Activated T-helper 2 cell treated with anti-CD3 and anti-CD28 coated beads, Interferon-gamma antibody, Interleukin-2, Interleukin-4, amounts not matched to agents 10 μg/mL and 5 μg/mL and 100 μg/mL, durations not matched to agents 14 hours and 24 hours and 36 hours (primary cell): ENCODE measurements at regions not wholly inside any gene's neighbourhood (a gene's known extent, or its start where the extent isn't known, plus 50 kb on each side); places are given as distances from the start of the nearest gene placed in this dataset.

Experiments used
- DNase-seq: peaks from one replicate; pipeline ENCODE4 v3.0.0; 2021; ENCODE audit warnings: low spot score
- H3K27ac Mint-ChIP-seq: one replicate; pipeline ENCODE4 v1.8.0; 2021; ENCODE audit warnings: mixed read lengths
- H3K27me3 Mint-ChIP-seq: one replicate; pipeline ENCODE4 v1.8.0; 2021; ENCODE audit warnings: low read depth, mixed read lengths
- H3K36me3 Mint-ChIP-seq: one replicate; pipeline ENCODE4 v1.8.0; 2021; ENCODE audit warnings: low read depth, mixed read lengths
- H3K4me1 Mint-ChIP-seq: one replicate; pipeline ENCODE4 v1.8.0; 2021; ENCODE audit warnings: low read depth, mixed read lengths
- H3K4me3 Mint-ChIP-seq: one replicate; pipeline ENCODE4 v1.8.0; 2021; ENCODE audit warnings: low read depth, mild to moderate bottlenecking, moderate library complexity, mixed read lengths
- H3K9me3 Mint-ChIP-seq: one replicate; pipeline ENCODE4 v1.8.0; 2021; ENCODE audit warnings: mixed read lengths
- intact Hi-C: fragments of 100-400 bp; cut with micrococcal nuclease; formaldehyde crosslinking; loops from one replicate; pipeline ENCODE4 v1.15.1; 2023

DNA sequence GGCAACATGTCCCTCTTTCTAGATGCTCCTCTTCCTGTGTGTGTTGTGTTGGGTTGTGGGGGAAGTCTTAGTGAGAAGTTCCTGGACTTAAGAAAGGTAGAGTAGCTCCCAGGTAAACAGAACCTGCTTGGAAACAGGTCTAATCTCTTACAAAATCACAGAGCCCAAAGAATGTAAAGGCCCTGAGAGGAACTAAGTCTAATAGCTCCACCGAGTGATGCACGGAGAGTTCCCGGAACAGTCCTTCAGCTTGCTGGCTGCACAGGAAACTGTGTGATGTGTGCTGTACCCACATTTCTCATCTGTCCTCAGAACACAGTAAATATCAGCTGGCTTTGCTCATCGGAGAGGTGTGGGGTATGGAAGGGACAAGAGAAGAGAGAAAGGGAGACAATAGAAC, 182.6 kb upstream of the LYZL1 start:
- intact Hi-C loops, result no loop called here
- no peak overlapping the region for H3K4me3 Mint-ChIP-seq

DNA sequence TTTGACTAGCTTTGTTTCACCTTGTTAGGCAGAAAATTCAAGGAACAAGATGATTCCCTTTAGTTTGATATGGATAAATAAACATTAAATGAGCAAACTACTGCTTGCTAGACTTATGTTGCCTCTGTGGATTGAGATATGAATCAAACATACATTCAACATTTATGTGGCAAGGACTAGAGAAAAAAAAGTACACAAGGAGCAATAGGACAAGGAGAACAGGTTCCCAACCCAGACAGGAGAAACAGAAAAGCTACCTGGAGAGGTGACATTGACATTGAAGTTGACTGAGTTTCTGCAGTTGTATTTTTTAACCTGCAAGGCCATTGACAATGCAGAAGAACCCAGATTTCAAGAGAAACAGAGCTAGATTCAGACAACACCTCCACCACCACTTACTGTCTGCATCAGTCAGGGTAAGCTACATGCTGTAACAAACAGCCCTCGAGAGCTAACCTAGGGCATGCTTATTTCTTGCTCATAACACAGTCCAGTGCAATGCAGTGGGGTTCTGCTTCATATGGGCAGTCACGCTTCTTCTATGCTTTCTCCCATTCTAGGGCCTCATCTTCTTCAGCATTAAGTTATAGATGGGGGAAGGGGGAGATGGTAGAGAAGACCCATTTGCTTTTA, 180.9 kb upstream of the LYZL1 start:
- Mint-ChIP-seq H3K27me3 (no peaks in the 10 kb centered on the region), H3K9me3 (no peaks in the 10 kb centered on the region), H3K4me3 (no peak overlapping the region)

More for the DNA sequence above, 182.6 kb upstream of the LYZL1 start:
- Mint-ChIP-seq H3K4me1 (no peaks in the 10 kb centered on the region), H3K27me3 (no peaks in the 10 kb centered on the region), H3K9me3 (no peaks in the 10 kb centered on the region), H3K27ac (no peak overlapping the region), H3K36me3 (no peaks in the 10 kb centered on the region)
- no peak for DNase-seq

DNA sequence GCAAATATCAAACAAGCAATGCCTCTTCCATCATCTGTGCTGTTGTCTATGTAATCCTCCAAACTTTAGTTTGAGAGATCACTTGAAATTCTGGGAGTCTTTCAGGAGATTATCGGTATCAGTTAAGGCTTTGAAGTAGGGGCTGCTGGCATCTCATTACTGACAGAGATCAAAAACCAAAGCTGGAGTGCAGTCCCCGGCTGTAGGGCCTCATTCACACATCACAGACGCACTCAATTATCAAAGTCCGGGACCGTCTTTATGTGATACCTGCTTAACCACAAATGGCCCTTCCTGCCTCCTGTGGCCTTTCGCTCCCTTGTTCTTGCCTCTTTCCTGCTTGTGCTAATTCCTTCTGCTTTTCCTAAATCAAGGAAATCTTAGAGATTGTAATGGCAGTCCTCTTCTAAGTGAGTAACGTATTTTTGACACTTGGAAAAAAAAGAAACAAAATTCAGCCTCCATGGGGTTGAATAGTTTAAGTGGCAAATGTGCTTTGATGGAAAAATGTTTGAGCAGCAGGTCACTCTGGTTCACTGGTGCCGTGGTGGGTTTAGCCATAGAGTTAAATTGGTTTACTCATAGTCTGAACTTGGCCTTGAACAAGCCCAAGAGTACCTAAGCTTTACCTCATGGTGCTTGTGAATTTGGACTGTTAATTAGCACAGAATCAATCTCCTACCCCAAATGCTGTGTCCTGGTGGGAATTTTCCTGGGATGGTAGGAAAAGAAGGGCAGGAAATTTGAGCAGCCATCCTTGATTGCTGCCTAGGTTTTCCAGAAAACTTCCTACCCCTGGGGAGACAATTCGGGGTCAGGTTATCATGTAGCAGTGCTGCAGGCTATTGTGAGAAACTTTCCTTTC, 178.9 kb upstream of the LYZL1 start:
- intact Hi-C loops, result no loop called here
- Mint-ChIP-seq H3K4me3 (no peak overlapping the region), H3K27me3 (no peaks in the 10 kb centered on the region), H3K4me1 (no peaks in the 10 kb centered on the region), H3K27ac (no peak overlapping the region), H3K36me3 (no peaks in the 10 kb centered on the region), H3K9me3 (no peaks in the 10 kb centered on the region)
- DNase-seq, result no peak

More for the DNA sequence above, 180.9 kb upstream of the LYZL1 start:
- intact Hi-C loops, result no loop called here
- H3K36me3 Mint-ChIP-seq, result no peaks in the 10 kb centered on the region
- H3K27ac Mint-ChIP-seq, result no peak overlapping the region
- no peak for DNase-seq
- H3K4me1 Mint-ChIP-seq, result no peaks in the 10 kb centered on the region

DNA sequence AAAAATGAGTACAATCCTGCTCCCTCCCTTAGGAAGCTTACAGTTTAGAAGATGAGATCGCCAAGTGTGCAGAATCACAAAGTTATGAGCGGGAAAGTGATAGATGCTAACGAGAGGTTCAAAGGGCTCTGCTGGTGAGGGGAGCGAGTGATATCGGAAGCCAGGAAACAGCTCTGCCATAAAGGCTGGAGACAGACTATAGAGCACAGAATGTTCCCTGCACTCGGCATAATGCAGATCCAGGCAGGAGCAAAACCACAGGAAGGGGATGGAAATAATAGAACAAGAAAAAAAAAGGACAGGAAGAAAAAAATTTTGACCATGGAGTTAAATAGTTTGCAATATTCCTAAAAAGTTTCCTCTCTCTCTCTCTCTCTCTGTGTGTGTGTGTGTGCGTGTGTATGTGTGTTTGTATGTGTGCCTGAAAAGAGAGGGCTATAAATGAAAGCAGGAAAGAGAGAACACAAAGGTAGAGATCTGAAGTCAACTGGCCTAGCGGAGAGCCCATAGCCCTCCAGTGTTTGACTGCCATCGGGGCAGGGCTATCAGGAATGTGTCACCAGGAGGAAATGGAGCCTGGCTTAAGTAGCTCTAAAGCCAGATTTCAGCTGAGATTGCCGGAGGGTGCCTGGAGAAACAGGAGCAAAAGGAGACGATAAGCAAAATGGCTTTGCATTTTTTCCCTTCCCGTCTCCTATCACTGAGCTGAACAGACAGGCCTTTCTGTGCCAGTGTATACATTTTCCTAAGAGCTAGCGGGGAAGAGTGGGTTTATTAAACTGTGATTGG, 175.8 kb upstream of the LYZL1 start:
- intact Hi-C loops, result no loop called here
- no peak for DNase-seq
- Mint-ChIP-seq H3K36me3 (no peaks in the 10 kb centered on the region), H3K27me3 (no peaks in the 10 kb centered on the region), H3K4me1 (no peaks in the 10 kb centered on the region), H3K9me3 (peaks cover 11% of the 10 kb centered on the region), H3K27ac (no peak overlapping the region), H3K4me3 (no peak overlapping the region)

DNA sequence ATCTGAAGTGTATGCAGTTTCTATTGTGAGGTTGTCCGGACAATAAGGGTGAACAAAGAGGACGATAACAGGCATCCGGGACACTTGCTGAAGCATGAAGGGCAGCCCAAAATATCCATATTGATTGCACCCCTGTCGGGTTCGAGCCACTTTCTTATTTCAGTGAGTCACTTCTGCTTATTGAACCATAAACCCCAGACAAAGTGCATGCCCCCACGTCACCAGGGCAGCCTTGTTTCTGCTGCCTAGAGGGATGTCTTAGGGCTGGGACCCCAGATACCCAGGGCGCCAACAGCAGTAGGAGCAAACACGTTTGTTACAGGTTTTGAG, 175.3 kb upstream of the LYZL1 start:
- no peak for DNase-seq
- H3K36me3 Mint-ChIP-seq, result no peaks in the 10 kb centered on the region
- peaks cover 15% of the 10 kb centered on the region for H3K9me3 Mint-ChIP-seq
- no peak overlapping the region for H3K4me3 Mint-ChIP-seq
- no peaks in the 10 kb centered on the region for H3K4me1 Mint-ChIP-seq
- no peak overlapping the region for H3K27ac Mint-ChIP-seq
- intact Hi-C loops, result no loop called here
- no peaks in the 10 kb centered on the region for H3K27me3 Mint-ChIP-seq

DNA sequence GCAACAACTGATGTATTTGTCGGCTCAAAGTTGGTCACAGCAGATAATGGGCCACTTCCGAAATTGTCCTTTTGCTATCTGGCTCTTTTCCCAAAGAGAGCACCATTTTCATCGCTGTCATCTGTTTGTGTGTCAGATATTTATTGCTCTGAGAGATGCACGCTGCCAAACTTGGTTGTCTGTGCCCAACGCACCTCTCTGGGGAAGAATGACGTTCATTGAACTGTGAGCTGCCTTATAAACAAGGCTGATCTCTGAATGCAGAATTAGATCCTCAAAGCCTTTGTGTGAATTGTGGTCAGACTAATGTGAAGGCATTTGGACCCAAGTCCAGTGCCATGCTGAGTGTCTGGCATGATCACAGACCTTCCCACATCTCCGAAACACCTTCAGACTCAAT, 174.7 kb upstream of the LYZL1 start:
- no peaks in the 10 kb centered on the region for H3K27me3 Mint-ChIP-seq
- H3K4me3 Mint-ChIP-seq, result no peak overlapping the region
- H3K9me3 Mint-ChIP-seq, result peaks cover 20% of the 10 kb centered on the region
- no peak overlapping the region for H3K27ac Mint-ChIP-seq
- no peaks in the 10 kb centered on the region for H3K4me1 Mint-ChIP-seq
- no peaks in the 10 kb centered on the region for H3K36me3 Mint-ChIP-seq
- intact Hi-C loops, result no loop called here
- no peak for DNase-seq

DNA sequence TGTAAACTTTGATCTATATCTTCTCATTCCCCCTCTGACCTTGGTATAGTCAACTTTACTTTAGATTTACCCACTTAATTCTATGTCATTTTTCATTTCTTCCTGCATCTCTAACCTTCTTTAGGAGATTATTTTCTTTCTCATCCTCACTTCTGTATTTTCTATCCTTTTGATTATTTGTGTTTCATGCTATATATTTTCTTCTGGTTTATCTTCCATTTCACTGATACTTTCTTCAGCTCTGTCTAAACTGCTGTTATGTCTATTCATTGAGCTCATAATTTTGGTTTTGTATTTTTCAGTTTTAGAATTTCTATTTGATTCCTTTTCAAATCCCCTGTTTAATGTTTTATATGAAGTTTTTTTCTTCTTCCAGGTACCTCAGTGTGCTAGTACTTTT, 171.1 kb upstream of the LYZL1 start:
- no peaks in the 10 kb centered on the region for H3K4me1 Mint-ChIP-seq
- no peak for DNase-seq
- H3K27ac Mint-ChIP-seq, result no peak overlapping the region
- H3K36me3 Mint-ChIP-seq, result no peaks in the 10 kb centered on the region
- intact Hi-C loops, result no loop called here
- no peak overlapping the region for H3K4me3 Mint-ChIP-seq
- no peaks in the 10 kb centered on the region for H3K27me3 Mint-ChIP-seq
- peaks cover 20% of the 10 kb centered on the region for H3K9me3 Mint-ChIP-seq

DNA sequence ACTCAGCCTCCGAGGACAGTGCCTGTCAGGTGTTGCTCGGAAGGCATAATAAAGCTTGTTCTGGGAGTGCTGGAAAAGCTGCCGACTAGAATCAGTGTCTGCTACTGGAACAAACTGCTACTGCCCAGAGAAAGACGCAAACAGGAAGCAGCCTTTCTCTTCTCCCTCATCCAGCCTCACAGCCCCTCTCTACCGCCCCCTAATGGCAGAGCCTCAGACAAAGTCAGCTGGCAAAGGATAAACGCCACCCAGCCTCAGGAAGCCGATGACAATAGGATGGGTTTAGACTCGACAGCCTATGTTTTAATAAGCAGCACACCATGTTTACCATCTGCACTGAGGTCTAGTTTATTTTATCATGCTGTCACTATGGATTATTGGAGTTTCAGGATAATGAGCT, 169.5 kb upstream of the LYZL1 start:
- no peaks in the 10 kb centered on the region for H3K4me1 Mint-ChIP-seq
- peaks cover 20% of the 10 kb centered on the region for H3K9me3 Mint-ChIP-seq
- H3K4me3 Mint-ChIP-seq, result no peak overlapping the region
- no peaks in the 10 kb centered on the region for H3K36me3 Mint-ChIP-seq
- H3K27ac Mint-ChIP-seq, result no peak overlapping the region
- H3K27me3 Mint-ChIP-seq, result no peaks in the 10 kb centered on the region
- intact Hi-C loops, result no loop called here
- DNase-seq, result no peak

DNA sequence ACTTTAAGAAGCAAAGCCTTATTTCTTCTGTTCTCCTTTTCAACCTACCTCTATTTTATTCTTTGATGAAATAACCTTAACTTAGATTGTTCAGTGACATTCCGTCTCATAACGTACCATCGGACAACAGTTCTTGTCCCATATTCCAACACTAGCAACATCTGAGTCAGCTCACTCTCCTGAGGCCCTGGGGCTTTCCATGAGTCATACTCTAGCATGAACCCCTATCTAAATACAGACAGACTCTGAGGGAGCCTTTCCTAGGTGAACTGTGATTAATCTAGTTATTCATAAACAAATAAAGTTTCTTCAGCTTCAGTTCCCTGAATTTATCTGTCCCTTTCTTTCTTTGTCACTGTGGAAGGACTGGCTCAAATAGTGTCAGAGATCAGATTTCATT, 168.7 kb upstream of the LYZL1 start:
- no peaks in the 10 kb centered on the region for H3K27me3 Mint-ChIP-seq
- no peak overlapping the region for H3K4me3 Mint-ChIP-seq
- H3K9me3 Mint-ChIP-seq, result peaks cover 20% of the 10 kb centered on the region
- no peak overlapping the region for H3K27ac Mint-ChIP-seq
- intact Hi-C loops, result no loop called here
- DNase-seq, result no peak
- H3K4me1 Mint-ChIP-seq, result no peaks in the 10 kb centered on the region
- H3K36me3 Mint-ChIP-seq, result no peaks in the 10 kb centered on the region

DNA sequence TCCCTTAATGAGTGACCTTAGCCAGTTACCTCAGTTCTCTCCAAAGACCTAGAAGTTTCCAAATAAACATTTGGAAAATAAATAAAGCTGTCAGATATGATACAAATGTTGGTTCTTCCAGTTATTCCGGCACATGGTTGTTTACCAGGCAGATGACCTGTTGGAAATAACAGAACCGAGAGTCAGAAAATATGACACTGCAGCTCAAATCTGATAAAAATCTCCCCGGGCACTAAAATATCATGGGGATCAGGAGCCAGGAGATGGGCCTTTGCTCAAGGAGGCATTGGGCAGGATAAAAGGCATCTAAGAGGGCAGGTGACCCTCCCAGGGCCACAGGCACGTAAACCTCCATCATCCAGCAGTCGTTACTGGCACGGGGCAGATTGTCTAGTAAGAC, 164.0 kb upstream of the LYZL1 start:
- no peak overlapping the region for H3K4me3 Mint-ChIP-seq
- no peak overlapping the region for H3K27ac Mint-ChIP-seq
- DNase-seq, result no peak
- H3K9me3 Mint-ChIP-seq, result no peaks in the 10 kb centered on the region
- intact Hi-C loops, result no loop called here
- H3K27me3 Mint-ChIP-seq, result no peaks in the 10 kb centered on the region
- H3K4me1 Mint-ChIP-seq, result no peaks in the 10 kb centered on the region
- H3K36me3 Mint-ChIP-seq, result no peaks in the 10 kb centered on the region

DNA sequence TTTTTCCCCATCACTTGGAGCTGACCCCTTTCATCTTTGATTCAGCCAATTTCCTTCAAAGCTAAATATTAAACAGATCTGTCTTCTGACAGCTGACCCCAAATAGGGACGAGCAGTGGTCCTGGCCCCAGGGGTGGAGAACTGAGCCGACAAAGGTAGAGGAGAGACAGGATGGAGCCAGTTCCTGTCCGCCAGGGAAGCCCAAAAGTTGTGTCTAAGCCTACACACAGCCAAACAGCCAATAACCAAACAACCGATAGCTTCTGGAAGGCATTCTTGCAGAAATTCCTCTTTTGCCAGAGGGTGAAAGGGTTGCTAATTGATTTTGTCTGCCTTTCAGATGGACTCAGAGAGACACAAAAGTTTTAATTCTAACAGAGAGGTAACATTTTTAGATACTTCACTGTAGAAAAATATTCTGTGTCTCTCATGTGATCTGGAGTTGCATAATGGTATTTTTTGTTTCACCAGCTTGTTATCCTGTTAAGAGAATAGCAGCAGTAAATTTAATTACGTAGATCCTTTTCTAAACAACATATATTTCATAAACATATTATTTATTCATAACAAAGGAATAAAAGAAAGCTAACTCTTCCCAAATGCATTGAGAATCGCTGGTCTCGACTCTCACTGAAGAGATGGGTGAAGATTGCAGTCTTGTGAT, 161.7 kb upstream of the LYZL1 start:
- no peaks in the 10 kb centered on the region for H3K36me3 Mint-ChIP-seq
- intact Hi-C loops, result no loop called here
- no peak overlapping the region for H3K27ac Mint-ChIP-seq
- no peaks in the 10 kb centered on the region for H3K27me3 Mint-ChIP-seq
- no peak for DNase-seq
- H3K9me3 Mint-ChIP-seq, result no peaks in the 10 kb centered on the region
- H3K4me1 Mint-ChIP-seq, result no peaks in the 10 kb centered on the region
- H3K4me3 Mint-ChIP-seq, result no peak overlapping the region

DNA sequence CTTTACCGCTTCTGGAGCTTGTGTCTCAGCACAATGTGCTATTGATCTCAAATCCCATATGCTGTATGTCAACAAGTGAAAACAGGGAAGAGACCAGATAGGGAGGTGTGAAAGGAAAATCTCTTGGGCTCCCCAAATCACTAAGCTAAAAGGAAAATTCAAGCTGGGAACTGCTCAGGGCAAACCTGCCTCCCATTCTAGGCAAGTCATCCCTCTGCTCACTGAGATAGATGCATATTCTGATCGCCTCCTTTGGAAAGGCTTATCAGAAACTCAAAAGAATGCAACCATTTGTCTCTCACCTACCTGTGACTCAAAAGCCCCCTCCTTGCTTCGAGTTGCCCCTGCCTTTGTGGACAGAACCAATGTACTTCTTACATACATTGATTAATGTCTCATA, 161.1 kb upstream of the LYZL1 start:
- H3K4me3 Mint-ChIP-seq, result no peak overlapping the region
- no peak overlapping the region for H3K27ac Mint-ChIP-seq
- H3K27me3 Mint-ChIP-seq, result no peaks in the 10 kb centered on the region
- no peak for DNase-seq
- no peaks in the 10 kb centered on the region for H3K36me3 Mint-ChIP-seq
- H3K4me1 Mint-ChIP-seq, result no peaks in the 10 kb centered on the region
- H3K9me3 Mint-ChIP-seq, result no peaks in the 10 kb centered on the region
- intact Hi-C loops, result no loop called here
